ENCODE measurements at regions not wholly inside any gene's neighbourhood (a gene's known extent, or its start where the extent isn't known, plus 50 kb on each side); places are given as distances from the start of the nearest gene placed in this dataset.
"Not testable (repeated sequence)": the region's sequence is repeated elsewhere in the genome, so short reads cannot be mapped to it uniquely, and the experiment has no call there.

GRCh38 chr12:46983393-46983793 is 96.0 kb upstream of the PCED1B start:
- ATAC-seq = no peak
- TF ChIP-seq POLR2A (IDR thresholded peaks at IDR 0.05) = no peak
- TF ChIP-seq, protein P1, sequence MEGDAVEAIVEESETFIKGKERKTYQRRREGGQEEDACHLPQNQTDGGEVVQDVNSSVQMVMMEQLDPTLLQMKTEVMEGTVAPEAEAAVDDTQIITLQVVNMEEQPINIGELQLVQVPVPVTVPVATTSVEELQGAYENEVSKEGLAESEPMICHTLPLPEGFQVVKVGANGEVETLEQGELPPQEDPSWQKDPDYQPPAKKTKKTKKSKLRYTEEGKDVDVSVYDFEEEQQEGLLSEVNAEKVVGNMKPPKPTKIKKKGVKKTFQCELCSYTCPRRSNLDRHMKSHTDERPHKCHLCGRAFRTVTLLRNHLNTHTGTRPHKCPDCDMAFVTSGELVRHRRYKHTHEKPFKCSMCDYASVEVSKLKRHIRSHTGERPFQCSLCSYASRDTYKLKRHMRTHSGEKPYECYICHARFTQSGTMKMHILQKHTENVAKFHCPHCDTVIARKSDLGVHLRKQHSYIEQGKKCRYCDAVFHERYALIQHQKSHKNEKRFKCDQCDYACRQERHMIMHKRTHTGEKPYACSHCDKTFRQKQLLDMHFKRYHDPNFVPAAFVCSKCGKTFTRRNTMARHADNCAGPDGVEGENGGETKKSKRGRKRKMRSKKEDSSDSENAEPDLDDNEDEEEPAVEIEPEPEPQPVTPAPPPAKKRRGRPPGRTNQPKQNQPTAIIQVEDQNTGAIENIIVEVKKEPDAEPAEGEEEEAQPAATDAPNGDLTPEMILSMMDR (IDR thresholded peaks at IDR 0.05) = no peak

GRCh38 chr12:46983959-46984841 is 95.2 kb upstream of the PCED1B start:
- H3K27ac ChIP-seq = no peak overlapping the region
- ATAC-seq (no peak), DNase-seq (peak in 3 of 4 donors; percentile 22 to 33 (median 24))
- no peaks in the 10 kb centered on the region for H3K4me1 ChIP-seq
- intact Hi-C loops (cut with DNase I) = no loop called here
- no peaks in the 10 kb centered on the region for H3K27me3 ChIP-seq
- WGBS, 2 donors = 29 to 32% methylated on average over 7 of the region's 7 CpGs
- H3K9me3 ChIP-seq = no peaks in the 10 kb centered on the region
- H3K4me3 ChIP-seq = no peak overlapping the region
- no peak for TF ChIP-seq POLR2A (IDR thresholded peaks at IDR 0.05)
- TF ChIP-seq, protein P1 (IDR thresholded peaks at IDR 0.05) = peak; percentile 42 to 71 (median 64)
- no peaks in the 10 kb centered on the region for H3K36me3 ChIP-seq (replicated peaks in 1 of 2; ENCODE audit: insufficient read depth in 1 of 2, low read depth in 2 of 2)

More at GRCh38 chr12:46983393-46983793, 96.0 kb upstream of the PCED1B start:
- Histone ChIP-seq H3K9me3 (no peaks in the 10 kb centered on the region), H3K36me3 (replicated peaks in 1 of 2; ENCODE audit: insufficient read depth in 1 of 2, low read depth in 2 of 2) (no peaks in the 10 kb centered on the region), H3K4me1 (no peaks in the 10 kb centered on the region), H3K4me3 (no peak overlapping the region), H3K27me3 (no peaks in the 10 kb centered on the region), H3K27ac (no peak overlapping the region)
- intact Hi-C loops (cut with DNase I) = no loop called here
- no peak for DNase-seq
- 53 to 65% methylated on average over 2 of the region's 2 CpGs for WGBS, 2 donors

- Histone ChIP-seq H3K27ac (no peak overlapping the region), H3K36me3 (replicated peaks in 1 of 2; ENCODE audit: insufficient read depth in 1 of 2, low read depth in 2 of 2) (no peaks in the 10 kb centered on the region), H3K4me3 (no peak overlapping the region), H3K9me3 (no peaks in the 10 kb centered on the region), H3K27me3 (no peaks in the 10 kb centered on the region), H3K4me1 (no peaks in the 10 kb centered on the region)
- TF ChIP-seq, protein P1 (IDR thresholded peaks at IDR 0.05) = no peak
- TF ChIP-seq POLR2A (IDR thresholded peaks at IDR 0.05) = no peak
- no peak for ATAC-seq
- intact Hi-C loops (cut with DNase I) = no loop called here
- no peak for DNase-seq
Observed at GRCh38 chr12:46985816-46986215, 93.6 kb upstream of the PCED1B start.

DNA sequence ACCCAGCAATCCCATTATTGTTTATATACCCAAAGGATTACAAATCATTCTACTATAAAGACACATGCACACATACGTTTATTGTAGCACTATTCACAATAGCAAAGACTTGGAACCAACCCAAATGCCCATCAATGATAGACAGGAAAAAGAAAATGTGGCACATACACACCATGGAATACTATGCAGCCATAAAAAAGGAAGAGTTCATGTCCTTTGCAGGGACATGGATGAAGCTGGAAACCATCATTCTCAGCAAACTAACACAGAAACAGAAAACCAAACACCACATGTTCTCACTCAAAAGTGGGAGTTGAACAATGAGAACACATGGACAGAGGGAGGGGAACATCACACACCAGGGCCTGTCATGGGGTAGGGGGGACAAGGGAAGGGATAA is 91.3 kb upstream of the PCED1B start:
- H3K4me1 ChIP-seq; ATAC-seq; H3K27me3 ChIP-seq; H3K9me3 ChIP-seq; DNase-seq; H3K4me3 ChIP-seq; intact Hi-C loops (cut with DNase I); H3K27ac ChIP-seq; H3K36me3 ChIP-seq (replicated peaks in 1 of 2; ENCODE audit: insufficient read depth in 1 of 2, low read depth in 2 of 2): not testable (repeated sequence)
- WGBS, 2 donors = 35 to 55% methylated on average over 1 of the region's 1 CpG

DNA sequence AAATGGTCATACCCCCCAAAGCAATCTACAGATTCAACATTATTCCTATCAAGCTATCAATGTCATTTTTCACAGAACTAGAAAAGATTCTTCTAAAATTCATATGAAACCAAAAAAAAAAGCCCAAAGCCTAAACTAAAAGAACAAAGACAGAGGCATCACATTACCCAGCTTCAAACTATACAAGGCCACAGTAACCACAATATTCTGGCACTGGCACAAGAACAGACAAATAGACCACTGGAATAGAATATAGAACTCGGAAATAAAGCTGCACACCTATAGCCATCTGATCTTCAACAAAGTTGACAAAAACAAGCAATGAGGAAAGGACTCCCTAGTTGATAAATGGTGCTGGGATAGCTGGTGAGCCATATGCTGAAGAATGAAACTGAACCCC is 89.2 kb upstream of the PCED1B start:
- intact Hi-C loops (cut with DNase I) = no loop called here
- Histone ChIP-seq H3K36me3 (replicated peaks in 1 of 2; ENCODE audit: insufficient read depth in 1 of 2, low read depth in 2 of 2) (no peaks in the 10 kb centered on the region), H3K4me3 (no peak overlapping the region), H3K27me3 (no peaks in the 10 kb centered on the region), H3K27ac (no peak overlapping the region), H3K9me3 (no peaks in the 10 kb centered on the region), H3K4me1 (no peaks in the 10 kb centered on the region)
- WGBS, 2 donors = 32 to 55% methylated on average over 1 of the region's 1 CpG
- TF ChIP-seq, protein P1 (IDR thresholded peaks at IDR 0.05) = no peak
- TF ChIP-seq POLR2A (IDR thresholded peaks at IDR 0.05) = no peak
- no peak for DNase-seq
- no peak for ATAC-seq

DNA sequence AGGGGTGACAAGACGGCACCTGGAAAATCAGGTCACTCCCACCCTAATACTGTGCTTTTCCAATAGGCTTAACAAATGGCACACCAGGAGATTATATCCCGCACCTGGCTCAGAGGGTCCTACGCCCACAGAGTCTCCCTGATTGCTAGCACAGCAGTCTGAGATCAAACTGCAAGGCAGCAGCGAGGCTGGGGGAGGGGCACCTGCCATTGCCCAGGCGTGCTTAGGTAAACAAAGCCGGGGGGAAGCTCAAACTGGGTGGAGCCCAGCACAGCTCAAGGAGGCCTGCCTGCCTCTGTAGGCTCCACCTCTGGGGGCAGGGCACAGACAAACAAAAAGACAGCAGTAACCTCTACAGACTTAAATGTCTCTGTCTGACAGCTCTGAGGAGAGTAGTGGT is 87.4 kb upstream of the PCED1B start:
- H3K4me1 ChIP-seq; H3K4me3 ChIP-seq; H3K27ac ChIP-seq; intact Hi-C loops (cut with DNase I); H3K36me3 ChIP-seq (replicated peaks in 1 of 2; ENCODE audit: insufficient read depth in 1 of 2, low read depth in 2 of 2); H3K9me3 ChIP-seq; H3K27me3 ChIP-seq; DNase-seq; ATAC-seq: not testable (repeated sequence)
- 79 to 90% methylated on average over 6 of the region's 6 CpGs for WGBS, 2 donors
